ENCODE measurements at regions not wholly inside any gene's neighbourhood (a gene's known extent, or its start where the extent isn't known, plus 50 kb on each side); places are given as distances from the start of the nearest gene placed in this dataset.
"Not testable (repeated sequence)": the region's sequence is repeated elsewhere in the genome, so short reads cannot be mapped to it uniquely, and the experiment has no call there.

GRCh38 chrX:115972717-115973116 lies 197.8 kb upstream of the AGTR2 start:
- H3K27ac Mint-ChIP-seq: no peak overlapping the region
- H3K36me3 Mint-ChIP-seq (ENCODE audit: low read depth): no peaks in the 10 kb centered on the region
- no peak for TF ChIP-seq CTCF (IDR thresholded peaks at IDR 0.05; ENCODE audit: unreplicated experiment in 3 of 3)

GRCh38 chrX:115978068-115978467 lies 192.5 kb upstream of the AGTR2 start:
- no peaks in the 10 kb centered on the region for H3K4me1 Mint-ChIP-seq
- no peaks in the 10 kb centered on the region for H3K36me3 Mint-ChIP-seq (ENCODE audit: low read depth)
- TF ChIP-seq CTCF (IDR thresholded peaks at IDR 0.05; ENCODE audit: unreplicated experiment in 3 of 3): no peak
- peaks cover 11% of the 10 kb centered on the region for H3K9me3 Mint-ChIP-seq
- H3K27ac Mint-ChIP-seq: no peak overlapping the region
- no peaks in the 10 kb centered on the region for H3K27me3 Mint-ChIP-seq (ENCODE audit: low read depth)
- H3K4me3 Mint-ChIP-seq: no peak overlapping the region

More at GRCh38 chrX:115972717-115973116, 197.8 kb upstream of the AGTR2 start:
- Mint-ChIP-seq H3K9me3 (peaks cover 6% of the 10 kb centered on the region), H3K4me3 (no peak overlapping the region), H3K4me1 (peaks cover 11% of the 10 kb centered on the region), H3K27me3 (ENCODE audit: low read depth) (peaks cover 8% of the 10 kb centered on the region)

GRCh38 chrX:115983148-115983547 lies 187.4 kb upstream of the AGTR2 start:
- H3K4me3 Mint-ChIP-seq; H3K36me3 Mint-ChIP-seq (ENCODE audit: low read depth); H3K27me3 Mint-ChIP-seq (ENCODE audit: low read depth); H3K27ac Mint-ChIP-seq; H3K4me1 Mint-ChIP-seq: not testable (repeated sequence)
- H3K9me3 Mint-ChIP-seq: peaks cover 27% of the 10 kb centered on the region

GRCh38 chrX:115987464-115987863 lies 183.1 kb upstream of the AGTR2 start:
- H3K27ac Mint-ChIP-seq; H3K27me3 Mint-ChIP-seq (ENCODE audit: low read depth); H3K4me1 Mint-ChIP-seq; H3K36me3 Mint-ChIP-seq (ENCODE audit: low read depth); H3K4me3 Mint-ChIP-seq: not testable (repeated sequence)
- peaks cover 23% of the 10 kb centered on the region for H3K9me3 Mint-ChIP-seq

- TF ChIP-seq CTCF (IDR thresholded peaks at IDR 0.05; ENCODE audit: unreplicated experiment in 3 of 3): peak; percentile 56 to 60 (median 57)
- Mint-ChIP-seq H3K9me3 (peaks cover 23% of the 10 kb centered on the region), H3K27ac (peak overlapping the region in 2 of 3 experiments; percentile 53 to 77), H3K27me3 (ENCODE audit: low read depth) (peaks cover 3% of the 10 kb centered on the region), H3K4me1 (peaks cover 6% of the 10 kb centered on the region), H3K4me3 (no peak overlapping the region), H3K36me3 (ENCODE audit: low read depth) (no peaks in the 10 kb centered on the region)
Measured at GRCh38 chrX:115988825-115989224, 181.7 kb upstream of the AGTR2 start.

GRCh38 chrX:115989686-115990085 lies 180.9 kb upstream of the AGTR2 start:
- Mint-ChIP-seq H3K36me3 (ENCODE audit: low read depth) (no peaks in the 10 kb centered on the region), H3K4me1 (peaks cover 6% of the 10 kb centered on the region)
- TF ChIP-seq CTCF (IDR thresholded peaks at IDR 0.05; ENCODE audit: unreplicated experiment in 3 of 3): no peak

GRCh38 chrX:116009346-116009745 lies 161.2 kb upstream of the AGTR2 start:
- Mint-ChIP-seq H3K9me3 (no peaks in the 10 kb centered on the region), H3K36me3 (ENCODE audit: low read depth) (no peaks in the 10 kb centered on the region), H3K4me1 (peaks cover 24% of the 10 kb centered on the region), H3K27ac (peak overlapping the region in 2 of 3 experiments; percentile 86 to 92), H3K27me3 (ENCODE audit: low read depth) (no peaks in the 10 kb centered on the region), H3K4me3 (no peak overlapping the region)
- no peak for TF ChIP-seq CTCF (IDR thresholded peaks at IDR 0.05; ENCODE audit: unreplicated experiment in 3 of 3)

More at GRCh38 chrX:115989686-115990085, 180.9 kb upstream of the AGTR2 start:
- H3K9me3 Mint-ChIP-seq: peaks cover 18% of the 10 kb centered on the region
- H3K4me3 Mint-ChIP-seq: no peak overlapping the region
- H3K27me3 Mint-ChIP-seq (ENCODE audit: low read depth): peaks cover 3% of the 10 kb centered on the region
- no peak overlapping the region for H3K27ac Mint-ChIP-seq
